WERI-Rb-1 (cell line): ENCODE measurements at regions not wholly inside any gene's neighbourhood (a gene's known extent, or its start where the extent isn't known, plus 50 kb on each side); places are given as distances from the start of the nearest gene placed in this dataset.

Experiments
- DNase-seq: peaks from one replicate; pipeline ENCODE4 v3.0.0-alpha.2; 2020
- H3K27ac ChIP-seq: fragments of 250-450 bp; sonication (Bioruptor Pico); 2 replicates; pipeline ENCODE4 v1.5.1; 2020; ENCODE audit warnings: mild to moderate bottlenecking, moderate library complexity
- H3K27me3 ChIP-seq: fragments of 250-450 bp; sonication (Bioruptor Pico); 2 replicates; pipeline ENCODE4 v1.5.1; 2021; ENCODE audit warnings: mild to moderate bottlenecking, low read depth, moderate library complexity; ENCODE audit not compliant: insufficient read depth, severe bottlenecking
- H3K36me3 ChIP-seq: fragments of 250-450 bp; sonication (Bioruptor Pico); 2 replicates; pipeline ENCODE4 v1.5.1; 2020; ENCODE audit warnings: mild to moderate bottlenecking, moderate library complexity
- H3K4me3 ChIP-seq: 2 replicates; pipeline ENCODE4 v1.5.1; 2011; ENCODE audit warnings: low read depth, mild to moderate bottlenecking, control low read depth, low read length
- H3K9me3 ChIP-seq: fragments of 250-450 bp; sonication (Bioruptor Pico); 2 replicates; pipeline ENCODE4 v1.5.1; 2021; ENCODE audit warnings: mild to moderate bottlenecking, moderate library complexity; ENCODE audit not compliant: severe bottlenecking
- CTCF ChIP-seq: IDR thresholded peaks from 2 replicates; pipeline ENCODE4 v1.5.1; 2011; ENCODE audit warnings: low read depth, mild to moderate bottlenecking, control low read depth, inconsistent platforms, low read length

DNA sequence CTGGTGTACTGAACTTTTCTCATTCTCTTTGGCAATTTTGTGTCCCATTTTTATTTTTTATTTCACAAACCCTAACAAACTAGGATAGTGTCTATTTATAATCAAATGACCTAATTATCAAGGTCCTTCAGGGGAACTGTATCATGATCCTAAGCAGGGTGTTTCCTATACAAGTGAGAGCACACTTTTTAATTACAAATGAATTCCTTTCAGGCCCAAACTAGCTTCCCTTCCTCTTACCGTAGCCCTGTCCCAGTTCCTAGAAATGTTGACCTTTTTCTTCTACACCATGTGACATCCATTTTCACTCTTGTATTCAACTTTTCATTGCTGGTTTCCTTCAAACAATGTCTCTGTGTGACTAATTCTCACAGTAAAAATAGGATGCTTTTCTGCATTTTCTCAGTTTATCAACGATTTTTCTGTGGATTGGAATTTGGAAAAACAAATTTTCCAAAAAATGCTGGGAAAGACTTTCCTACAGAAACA is 411.4 kb downstream of the CCDC91 start:
- no peaks in the 10 kb centered on the region for H3K27me3 ChIP-seq
- H3K27ac ChIP-seq = no peak overlapping the region
- H3K9me3 ChIP-seq = no peaks in the 10 kb centered on the region
- no peak for TF ChIP-seq CTCF
- H3K4me3 ChIP-seq = no peak overlapping the region
- no peaks in the 10 kb centered on the region for H3K36me3 ChIP-seq
- DNase-seq = no peak

- Histone ChIP-seq H3K36me3 (no peaks in the 10 kb centered on the region), H3K9me3 (peaks cover 5% of the 10 kb centered on the region), H3K27me3 (no peaks in the 10 kb centered on the region), H3K4me3 (no peak overlapping the region), H3K27ac (no peak overlapping the region)
- no peak for TF ChIP-seq CTCF
- no peak for DNase-seq
These were observed 412.5 kb downstream of the CCDC91 start for GRCh38 chr12:28602786-28603185.

DNA sequence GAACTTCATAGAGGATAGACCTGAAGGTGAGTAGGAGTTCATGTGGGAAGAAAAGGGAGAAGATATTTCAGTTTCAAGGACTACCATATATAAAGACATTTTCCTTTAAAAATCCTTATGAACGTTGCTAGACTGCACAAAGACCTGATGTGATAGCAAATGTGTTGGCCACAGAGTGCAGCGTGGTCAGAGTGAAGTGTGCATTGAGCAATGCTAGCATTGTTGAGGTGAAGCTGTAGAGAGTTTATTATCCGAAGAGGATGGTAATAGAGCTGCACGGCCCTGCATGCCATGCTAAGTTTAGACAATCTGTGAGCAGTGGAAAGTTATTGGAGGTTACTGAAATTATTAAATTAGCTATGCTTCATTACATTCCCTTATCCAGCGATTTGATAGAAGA is 413.0 kb downstream of the CCDC91 start:
- TF ChIP-seq CTCF = no peak
- no peak overlapping the region for H3K4me3 ChIP-seq
- DNase-seq = no peak
- no peak overlapping the region for H3K27ac ChIP-seq
- H3K36me3 ChIP-seq = no peaks in the 10 kb centered on the region
- H3K27me3 ChIP-seq = no peaks in the 10 kb centered on the region
- H3K9me3 ChIP-seq = peaks cover 5% of the 10 kb centered on the region

DNA sequence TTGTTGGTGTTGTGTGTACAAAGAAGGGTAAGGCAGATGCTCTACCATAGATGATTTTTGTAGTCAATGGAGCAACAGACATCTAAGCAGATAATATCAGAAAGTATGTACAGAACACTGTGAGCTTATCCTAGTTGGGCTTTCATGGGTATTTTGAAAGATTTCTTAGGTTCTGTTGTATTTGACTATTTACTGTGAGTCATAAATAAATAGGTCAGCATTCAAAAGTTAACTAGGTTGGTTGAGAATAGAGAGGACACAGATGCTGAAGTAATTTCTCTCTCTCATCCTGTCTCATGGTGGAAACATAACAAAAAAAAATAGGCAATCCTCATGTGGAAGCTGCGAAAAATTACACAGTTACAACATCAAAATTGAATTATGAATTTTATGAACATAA is 413.5 kb downstream of the CCDC91 start:
- Histone ChIP-seq H3K36me3 (no peaks in the 10 kb centered on the region), H3K27ac (no peak overlapping the region), H3K9me3 (peaks cover 5% of the 10 kb centered on the region), H3K27me3 (no peaks in the 10 kb centered on the region), H3K4me3 (no peak overlapping the region)
- DNase-seq = no peak
- no peak for TF ChIP-seq CTCF

DNA sequence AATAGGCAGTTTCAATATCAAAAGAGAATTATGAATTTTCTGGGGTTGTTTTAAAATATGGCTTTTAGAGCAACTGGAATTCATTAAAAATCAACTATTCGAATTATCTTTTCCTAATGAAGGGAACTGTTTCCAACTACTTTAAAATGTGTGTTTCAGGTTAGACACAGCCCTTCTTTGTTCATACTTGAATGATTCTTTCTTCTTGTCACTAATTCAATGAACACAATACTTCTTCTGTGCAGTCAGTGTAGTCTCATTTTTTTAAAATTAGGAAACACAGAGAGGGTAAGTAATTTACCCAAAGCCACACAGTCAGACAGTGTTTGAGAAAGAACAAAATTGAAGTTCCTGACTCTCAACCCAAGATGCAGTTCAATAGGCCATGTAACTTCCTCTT is 414.0 kb downstream of the CCDC91 start:
- no peaks in the 10 kb centered on the region for H3K27me3 ChIP-seq
- H3K4me3 ChIP-seq = no peak overlapping the region
- peaks cover 5% of the 10 kb centered on the region for H3K9me3 ChIP-seq
- no peaks in the 10 kb centered on the region for H3K36me3 ChIP-seq
- no peak for TF ChIP-seq CTCF
- DNase-seq = no peak
- H3K27ac ChIP-seq = no peak overlapping the region

GRCh38 chr12:28606967-28607557 is 416.8 kb downstream of the CCDC91 start:
- no peak overlapping the region for H3K27ac ChIP-seq
- H3K4me3 ChIP-seq = no peak overlapping the region
- TF ChIP-seq CTCF = no peak
- peaks cover 5% of the 10 kb centered on the region for H3K9me3 ChIP-seq
- no peaks in the 10 kb centered on the region for H3K36me3 ChIP-seq
- H3K27me3 ChIP-seq = no peaks in the 10 kb centered on the region
- DNase-seq = no peak
